Dendritic cell treated with granulocyte-macrophage colony-stimulating factor and Interleukin-4, amounts not matched to agents 40 ng/mL and 50 ng/mL, for 4 days (primary cell): ENCODE measurements at regions not wholly inside any gene's neighbourhood (a gene's known extent, or its start where the extent isn't known, plus 50 kb on each side); places are given as distances from the start of the nearest gene placed in this dataset.
"Not testable (repeated sequence)": the region's sequence is repeated elsewhere in the genome, so short reads cannot be mapped to it uniquely, and the experiment has no call there.

Experiments
- H3K27ac Mint-ChIP-seq: one replicate; pipeline ENCODE4 v1.8.0; 2022; ENCODE audit warnings: mild to moderate bottlenecking, mixed read lengths
- H3K27me3 Mint-ChIP-seq: one replicate; pipeline ENCODE4 v1.8.0; 2022; ENCODE audit warnings: mild to moderate bottlenecking, mixed read lengths
- H3K36me3 Mint-ChIP-seq: one replicate; pipeline ENCODE4 v1.8.0; 2022; ENCODE audit warnings: low read depth, mixed read lengths
- H3K4me1 Mint-ChIP-seq: one replicate; pipeline ENCODE4 v1.8.0; 2022; ENCODE audit warnings: low read depth, mixed read lengths
- H3K4me3 Mint-ChIP-seq: one replicate; pipeline ENCODE4 v1.8.0; 2022; ENCODE audit warnings: mild to moderate bottlenecking, moderate library complexity, mixed read lengths
- H3K9me3 Mint-ChIP-seq: one replicate; pipeline ENCODE4 v1.8.0; 2022; ENCODE audit warnings: mixed read lengths
- intact Hi-C: fragments of 100-400 bp; cut with micrococcal nuclease; formaldehyde crosslinking; loops from one replicate; pipeline ENCODE4 v1.15.0; 2022

- Mint-ChIP-seq H3K4me3 (no peak overlapping the region), H3K27me3 (peaks cover 1% of the 10 kb centered on the region), H3K27ac (no peak overlapping the region), H3K9me3 (no peaks in the 10 kb centered on the region), H3K4me1 (no peaks in the 10 kb centered on the region), H3K36me3 (no peaks in the 10 kb centered on the region)
- intact Hi-C loops = no loop called here
Observed at GRCh38 chr6:15160812-15161211, 85.1 kb upstream of the JARID2 start.

GRCh38 chr6:15164855-15165254 is 81.0 kb upstream of the JARID2 start:
- H3K27ac Mint-ChIP-seq = not testable (repeated sequence)

DNA sequence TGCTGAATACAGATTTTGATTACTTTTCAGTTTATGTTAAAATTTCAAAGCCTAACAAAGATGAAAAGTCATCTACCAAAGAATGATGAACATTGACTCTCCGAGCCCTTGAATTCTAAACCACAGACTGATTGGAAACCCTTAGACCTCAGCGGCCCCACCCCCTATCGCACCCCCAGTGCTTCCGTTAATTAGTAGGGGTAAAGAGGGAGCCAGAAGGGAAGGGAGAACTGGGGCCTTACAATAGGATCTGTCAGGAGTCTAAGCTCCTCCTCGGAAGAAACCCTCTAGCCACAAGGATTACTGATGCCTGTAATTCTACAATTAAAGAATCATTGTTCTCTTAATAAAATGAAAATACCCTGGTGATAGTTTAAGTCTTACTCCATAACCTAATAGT is 79.7 kb upstream of the JARID2 start:
- Mint-ChIP-seq H3K4me1 (peaks cover 8% of the 10 kb centered on the region), H3K27ac (no peak overlapping the region), H3K9me3 (no peaks in the 10 kb centered on the region), H3K4me3 (no peak overlapping the region), H3K36me3 (no peaks in the 10 kb centered on the region), H3K27me3 (no peaks in the 10 kb centered on the region)
- intact Hi-C loops = no loop called here

More at GRCh38 chr6:15164855-15165254, 81.0 kb upstream of the JARID2 start:
- H3K27me3 Mint-ChIP-seq, H3K4me3 Mint-ChIP-seq, intact Hi-C loops, H3K36me3 Mint-ChIP-seq, H3K4me1 Mint-ChIP-seq, H3K9me3 Mint-ChIP-seq: not testable (repeated sequence)

- Mint-ChIP-seq H3K27ac (no peak overlapping the region), H3K9me3 (no peaks in the 10 kb centered on the region), H3K27me3 (no peaks in the 10 kb centered on the region), H3K36me3 (no peaks in the 10 kb centered on the region), H3K4me3 (no peak overlapping the region), H3K4me1 (peaks cover 8% of the 10 kb centered on the region)
- intact Hi-C loops = no loop called here
Observed at GRCh38 chr6:15170126-15170525, 75.7 kb upstream of the JARID2 start.

DNA sequence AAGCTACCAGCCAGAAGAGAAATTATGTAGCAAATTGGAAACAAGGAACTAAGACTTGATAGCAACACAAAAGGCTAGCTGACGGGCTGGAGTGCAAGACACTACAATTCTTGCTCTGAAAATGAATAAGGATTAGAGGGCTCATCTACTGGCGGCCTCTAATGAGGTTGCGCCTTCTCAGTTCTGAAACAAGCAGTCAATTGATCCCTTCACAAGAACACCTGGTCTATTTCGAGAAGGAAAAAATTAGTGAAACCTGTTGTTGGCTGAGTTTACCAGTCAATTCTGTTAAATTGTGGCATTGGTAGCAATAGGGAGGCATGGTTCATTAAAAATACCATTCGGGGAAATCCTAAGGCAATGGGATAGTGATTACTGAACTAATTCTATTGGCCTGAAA is 74.8 kb upstream of the JARID2 start:
- peaks cover 8% of the 10 kb centered on the region for H3K4me1 Mint-ChIP-seq
- no peaks in the 10 kb centered on the region for H3K27me3 Mint-ChIP-seq
- H3K9me3 Mint-ChIP-seq = no peaks in the 10 kb centered on the region
- no peak overlapping the region for H3K4me3 Mint-ChIP-seq
- no peaks in the 10 kb centered on the region for H3K36me3 Mint-ChIP-seq
- no peak overlapping the region for H3K27ac Mint-ChIP-seq
- intact Hi-C loops = no loop called here

DNA sequence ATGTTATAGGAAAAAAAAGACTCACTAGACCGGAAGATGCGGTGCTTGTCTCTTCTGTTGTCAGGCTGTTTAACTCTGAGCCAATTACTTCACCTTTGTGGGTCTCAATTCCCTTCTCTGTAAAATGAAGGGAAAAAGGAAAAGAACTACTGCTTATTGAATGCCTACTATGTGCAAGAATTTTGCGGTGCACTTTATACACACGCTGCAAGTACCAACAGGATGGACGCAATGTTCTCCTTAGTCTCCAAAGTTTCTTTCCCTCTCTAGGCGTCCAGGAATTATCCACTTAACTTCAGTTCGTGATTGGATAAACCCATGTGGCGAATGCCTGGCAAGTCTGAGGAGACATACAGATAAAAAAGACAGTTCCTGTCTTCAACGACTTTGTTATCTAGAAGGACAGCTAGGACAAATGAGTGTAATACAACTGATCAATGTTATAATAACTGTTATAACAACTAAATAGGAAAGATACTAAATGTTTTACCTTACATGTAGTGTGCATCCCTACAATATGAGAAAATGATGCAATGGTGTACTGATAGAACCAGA is 69.0 kb upstream of the JARID2 start:
- Mint-ChIP-seq H3K36me3 (no peaks in the 10 kb centered on the region), H3K4me1 (no peaks in the 10 kb centered on the region), H3K27me3 (no peaks in the 10 kb centered on the region), H3K4me3 (no peak overlapping the region), H3K9me3 (no peaks in the 10 kb centered on the region), H3K27ac (no peak overlapping the region)
- intact Hi-C loops = no loop called here

GRCh38 chr6:15183979-15184378 is 61.9 kb upstream of the JARID2 start:
- no peak overlapping the region for H3K4me3 Mint-ChIP-seq
- H3K27me3 Mint-ChIP-seq = peaks cover 2% of the 10 kb centered on the region
- no peaks in the 10 kb centered on the region for H3K36me3 Mint-ChIP-seq
- peaks cover 6% of the 10 kb centered on the region for H3K4me1 Mint-ChIP-seq
- intact Hi-C loops = no loop called here
- no peak overlapping the region for H3K27ac Mint-ChIP-seq
- no peaks in the 10 kb centered on the region for H3K9me3 Mint-ChIP-seq

- Mint-ChIP-seq H3K9me3 (no peaks in the 10 kb centered on the region), H3K36me3 (no peaks in the 10 kb centered on the region), H3K27me3 (peaks cover 2% of the 10 kb centered on the region), H3K4me1 (peaks cover 6% of the 10 kb centered on the region), H3K27ac (no peak overlapping the region), H3K4me3 (no peak overlapping the region)
- intact Hi-C loops = no loop called here
Observed at GRCh38 chr6:15184441-15184861, 61.4 kb upstream of the JARID2 start.

- H3K4me1 Mint-ChIP-seq, H3K9me3 Mint-ChIP-seq, intact Hi-C loops, H3K27me3 Mint-ChIP-seq, H3K27ac Mint-ChIP-seq, H3K36me3 Mint-ChIP-seq, H3K4me3 Mint-ChIP-seq: not testable (repeated sequence)
Observed at GRCh38 chr6:15185111-15185510, 60.8 kb upstream of the JARID2 start.

DNA sequence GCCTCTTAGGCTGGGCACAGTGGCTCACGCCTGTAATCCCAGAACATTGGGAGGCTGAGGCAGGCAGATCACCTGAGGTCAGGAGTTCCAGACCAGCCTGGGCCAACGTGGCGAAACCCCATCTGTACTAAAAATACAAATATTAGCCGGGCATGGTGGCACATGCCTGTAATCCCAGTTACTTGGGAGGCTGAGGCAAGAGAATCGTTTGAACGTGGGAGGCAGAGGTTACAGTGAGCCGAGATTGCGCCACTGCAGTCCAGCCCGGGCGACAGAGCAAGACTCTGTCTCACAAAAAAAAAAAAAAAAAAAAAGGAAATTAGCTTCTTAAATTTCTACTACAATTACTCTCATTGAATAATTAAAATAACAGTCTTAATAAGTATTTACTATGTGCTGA is 52.4 kb upstream of the JARID2 start:
- intact Hi-C loops, H3K36me3 Mint-ChIP-seq, H3K9me3 Mint-ChIP-seq, H3K27ac Mint-ChIP-seq, H3K4me3 Mint-ChIP-seq, H3K27me3 Mint-ChIP-seq: not testable (repeated sequence)
- H3K4me1 Mint-ChIP-seq = peaks cover 17% of the 10 kb centered on the region

- Mint-ChIP-seq H3K27me3 (peaks cover 3% of the 10 kb centered on the region), H3K4me1 (peaks cover 17% of the 10 kb centered on the region), H3K36me3 (no peaks in the 10 kb centered on the region), H3K4me3 (no peak overlapping the region), H3K27ac (no peak overlapping the region), H3K9me3 (no peaks in the 10 kb centered on the region)
- intact Hi-C loops = no loop called here
Observed at GRCh38 chr6:15194453-15194852, 51.4 kb upstream of the JARID2 start.
